GM21737 (cell line): ENCODE measurements at regions not wholly inside any gene's neighbourhood (a gene's known extent, or its start where the extent isn't known, plus 50 kb on each side); places are given as distances from the start of the nearest gene placed in this dataset.

Experiments used
- ATAC-seq: cut with Tn5 transposase; IDR thresholded peaks from one replicate; pipeline ENCODE4 v1.9.1; 2021; ENCODE audit warnings: mild to moderate bottlenecking, moderate library complexity; ENCODE audit not compliant: unreplicated experiment

GRCh38 chr10:59079386-59080226 is 96.8 kb upstream of the PHYHIPL start:
- no peak for ATAC-seq

GRCh38 chr10:59082249-59082648 is 94.2 kb upstream of the PHYHIPL start:
- ATAC-seq, result no peak

GRCh38 chr10:59085054-59085453 is 91.4 kb upstream of the PHYHIPL start:
- no peak for ATAC-seq

GRCh38 chr10:59085711-59086502 is 90.5 kb upstream of the PHYHIPL start:
- ATAC-seq, result no peak

GRCh38 chr10:59087486-59087885 is 89.0 kb upstream of the PHYHIPL start:
- ATAC-seq, result no peak

- no peak for ATAC-seq
Observed at GRCh38 chr10:59088912-59089573, 87.4 kb upstream of the PHYHIPL start.

- ATAC-seq, result no peak
Observed at GRCh38 chr10:59090817-59091622, 85.4 kb upstream of the PHYHIPL start.

- ATAC-seq, result no peak
Observed at GRCh38 chr10:59093461-59093860, 83.0 kb upstream of the PHYHIPL start.

GRCh38 chr10:59096631-59097030 is 79.8 kb upstream of the PHYHIPL start:
- ATAC-seq, result no peak

GRCh38 chr10:59098387-59098786 is 78.1 kb upstream of the PHYHIPL start:
- no peak for ATAC-seq

GRCh38 chr10:59098831-59099452 is 77.5 kb upstream of the PHYHIPL start:
- ATAC-seq, result no peak

- no peak for ATAC-seq
Observed at GRCh38 chr10:59099481-59099880, 77.0 kb upstream of the PHYHIPL start.

GRCh38 chr10:59102394-59102793 is 74.0 kb upstream of the PHYHIPL start:
- no peak for ATAC-seq

- ATAC-seq, result no peak
Observed at GRCh38 chr10:59104186-59104585, 72.3 kb upstream of the PHYHIPL start.

- no peak for ATAC-seq
Observed at GRCh38 chr10:59106441-59106840, 70.0 kb upstream of the PHYHIPL start.

- ATAC-seq, result no peak
Observed at GRCh38 chr10:59107147-59107546, 69.3 kb upstream of the PHYHIPL start.

- no peak for ATAC-seq
Observed at GRCh38 chr10:59108296-59108870, 68.1 kb upstream of the PHYHIPL start.

GRCh38 chr10:59108886-59109288 is 67.6 kb upstream of the PHYHIPL start:
- ATAC-seq, result no peak

- no peak for ATAC-seq
Observed at GRCh38 chr10:59109826-59110225, 66.6 kb upstream of the PHYHIPL start.

GRCh38 chr10:59124187-59124586 is 52.3 kb upstream of the PHYHIPL start:
- no peak for ATAC-seq
